HepG2 (cell line): ENCODE measurements at regions not wholly inside any gene's neighbourhood (a gene's known extent, or its start where the extent isn't known, plus 50 kb on each side); places are given as distances from the start of the nearest gene placed in this dataset.

Experiments
- CTCF ChIP-seq: sonication (generic); formaldehyde crosslinking; IDR thresholded peaks from 2 replicates; pipeline ENCODE4 v1.5.0; 2020; ENCODE audit warnings: mild to moderate bottlenecking, missing genetic modification reagents, moderate library complexity
- ELF1 ChIP-seq: sonication (generic); formaldehyde crosslinking; IDR thresholded peaks from 2 replicates; pipeline ENCODE4 v1.4.0; 2020; ENCODE audit warnings: missing genetic modification reagents
- NFYB ChIP-seq: sonication (generic); formaldehyde crosslinking; IDR thresholded peaks from 2 replicates; pipeline ENCODE4 v1.4.0; 2020; ENCODE audit warnings: missing genetic modification reagents
- POLR2AphosphoS5 ChIP-seq: IDR thresholded peaks from 2 replicates; pipeline ENCODE4 v1.6.1; 2012; ENCODE audit warnings: low read depth, low read length
- SMAD1 ChIP-seq: sonication (generic); formaldehyde crosslinking; IDR thresholded peaks from 2 replicates; pipeline ENCODE4 v1.4.0; 2020; ENCODE audit warnings: missing genetic modification reagents, low read depth, mild to moderate bottlenecking, borderline replicate concordance
- SRF ChIP-seq: IDR thresholded peaks from 2 replicates; pipeline ENCODE4 v1.6.1; 2011; ENCODE audit warnings: mild to moderate bottlenecking, low read depth, low read length, moderate library complexity
- TARDBP ChIP-seq: sonication (generic); formaldehyde crosslinking; IDR thresholded peaks from 2 replicates; pipeline ENCODE4 v1.8.0; 2022; ENCODE audit warnings: mild to moderate bottlenecking, missing genetic modification reagents
- ZNF318 ChIP-seq: sonication (generic); formaldehyde crosslinking; IDR thresholded peaks from 2 replicates; pipeline ENCODE4 v1.4.0; 2020; ENCODE audit warnings: mild to moderate bottlenecking, missing genetic modification reagents

GRCh38 chr5:90084342-90084741 lies 325.2 kb downstream of the CETN3 start:
- TF ChIP-seq TARDBP (CRISPR knock-in tag) (no peak), POLR2AphosphoS5 (no peak), NFYB (CRISPR knock-in tag) (no peak), SMAD1 (CRISPR knock-in tag) (no peak), SRF (no peak), CTCF (CRISPR knock-in tag) (no peak), ELF1 (CRISPR knock-in tag) (no peak), ZNF318 (CRISPR knock-in tag) (no peak)
